WTC11 (cell line): ENCODE measurements at regions not wholly inside any gene's neighbourhood (a gene's known extent, or its start where the extent isn't known, plus 50 kb on each side); places are given as distances from the start of the nearest gene placed in this dataset.

ENCODE experiments used
- ATAC-seq: fragments of 200-7000 bp; cut with Tn5 transposase; 2 replicates; pipeline ENCODE4 v1.10.0; 2021; ENCODE audit warnings: mild to moderate bottlenecking, moderate library complexity
- CTCF ChIA-PET: fragments of 300-600 bp; sonication (Branson Sonifier 250); formaldehyde crosslinking; loops from one replicate; lab custom pipeline; 2021; ENCODE audit warnings: antibody characterized with exemption; lab: Charles Lee
- POLR2A ChIA-PET: fragments of 350-600 bp; sonication (Branson Sonifier 250); formaldehyde crosslinking; loops from one replicate; lab custom pipeline; 2021; ENCODE audit warnings: antibody characterized with exemption; lab: Charles Lee
- DNase-seq: peaks from one replicate; pipeline ENCODE4 v3.0.0; 2021; ENCODE audit warnings: low spot score
- H3K27ac Mint-ChIP-seq: 2 replicates; pipeline ENCODE4 v1.8.0; 2021; ENCODE audit warnings: mixed read lengths
- H3K27me3 Mint-ChIP-seq: 2 replicates; pipeline ENCODE4 v1.8.0; 2021; ENCODE audit warnings: low read depth, mild to moderate bottlenecking, moderate library complexity, mixed read lengths
- H3K36me3 Mint-ChIP-seq: 2 replicates; pipeline ENCODE4 v1.8.0; 2021; ENCODE audit warnings: mixed read lengths
- H3K4me1 Mint-ChIP-seq: 2 replicates; pipeline ENCODE4 v1.8.0; 2022; ENCODE audit warnings: mixed read lengths
- H3K4me3 Mint-ChIP-seq: 2 replicates; pipeline ENCODE4 v1.8.0; 2021; ENCODE audit warnings: mild to moderate bottlenecking, moderate library complexity, mixed read lengths
- H3K9me3 Mint-ChIP-seq: 2 replicates; pipeline ENCODE4 v1.8.0; 2021; ENCODE audit warnings: mixed read lengths
- ATF2 ChIP-seq: sonication (generic); formaldehyde crosslinking; IDR thresholded peaks from 2 replicates; pipeline ENCODE4 v1.8.1; 2022; ENCODE audit warnings: low read depth, missing genetic modification reagents, borderline replicate concordance
- ATF3 ChIP-seq: sonication (generic); formaldehyde crosslinking; conservative IDR thresholded peaks from 2 replicates; pipeline ENCODE4 v1.8.1; 2022; ENCODE audit warnings: mild to moderate bottlenecking, missing genetic modification reagents
- CREB1 ChIP-seq: sonication (generic); formaldehyde crosslinking; IDR thresholded peaks from 2 replicates; pipeline ENCODE4 v1.8.0; 2023; ENCODE audit warnings: mild to moderate bottlenecking, missing genetic modification reagents
- EMX1 ChIP-seq: fragments of 250-450 bp; sonication (Bioruptor Pico); IDR thresholded peaks from 2 replicates; pipeline ENCODE4 v1.8.0; 2021; ENCODE audit warnings: mild to moderate bottlenecking
- IRF1 ChIP-seq: sonication (generic); formaldehyde crosslinking; IDR thresholded peaks from 2 replicates; pipeline ENCODE4 v1.8.0; 2023; ENCODE audit warnings: missing genetic modification reagents
- JUN ChIP-seq: sonication (generic); formaldehyde crosslinking; IDR thresholded peaks from 2 replicates; pipeline ENCODE4 v1.8.0; 2023; ENCODE audit warnings: mild to moderate bottlenecking, missing genetic modification reagents
- KAT7 ChIP-seq: sonication (generic); formaldehyde crosslinking; IDR thresholded peaks from 2 replicates; pipeline ENCODE4 v1.8.1; 2023; ENCODE audit warnings: missing genetic modification reagents, mild to moderate bottlenecking, borderline replicate concordance
- MAX ChIP-seq: sonication (generic); formaldehyde crosslinking; IDR thresholded peaks from 2 replicates; pipeline ENCODE4 v1.8.0; 2022; ENCODE audit warnings: mild to moderate bottlenecking, missing genetic modification reagents
- NFYB ChIP-seq: sonication (generic); formaldehyde crosslinking; conservative IDR thresholded peaks from 2 replicates; pipeline ENCODE4 v1.8.0; 2022; ENCODE audit warnings: low read depth, missing genetic modification reagents
- PRDM15 ChIP-seq: sonication (generic); formaldehyde crosslinking; IDR thresholded peaks from 2 replicates; pipeline ENCODE4 v1.8.0; 2022; ENCODE audit warnings: missing genetic modification reagents
- SP1 ChIP-seq: sonication (generic); formaldehyde crosslinking; conservative IDR thresholded peaks from 2 replicates; pipeline ENCODE4 v1.8.1; 2022; ENCODE audit warnings: missing genetic modification reagents
- TCF7 ChIP-seq: sonication (generic); formaldehyde crosslinking; IDR thresholded peaks from 2 replicates; pipeline ENCODE4 v1.8.0; 2022; ENCODE audit warnings: mild to moderate bottlenecking, low read depth, missing genetic modification reagents, moderate library complexity
- TP53 ChIP-seq: sonication (generic); formaldehyde crosslinking; IDR thresholded peaks from 2 replicates; pipeline ENCODE4 v1.8.1; 2023; ENCODE audit warnings: mild to moderate bottlenecking, missing genetic modification reagents
- USF2 ChIP-seq: sonication (generic); formaldehyde crosslinking; IDR thresholded peaks from 2 replicates; pipeline ENCODE4 v1.8.1; 2023; ENCODE audit warnings: mild to moderate bottlenecking, missing genetic modification reagents, moderate library complexity
- ZBTB21 ChIP-seq: sonication (generic); formaldehyde crosslinking; IDR thresholded peaks from 2 replicates; pipeline ENCODE4 v1.8.1; 2023; ENCODE audit warnings: mild to moderate bottlenecking, missing genetic modification reagents, borderline replicate concordance
- ZMAT4 ChIP-seq: fragments of 250-450 bp; sonication (Bioruptor Pico); IDR thresholded peaks from 2 replicates; pipeline ENCODE4 v1.9.0; 2021; ENCODE audit warnings: mild to moderate bottlenecking
- ZNF121 ChIP-seq: sonication (generic); formaldehyde crosslinking; IDR thresholded peaks from 2 replicates; pipeline ENCODE4 v1.8.0; 2023; ENCODE audit warnings: missing genetic modification reagents
- ZNF232 ChIP-seq: sonication (generic); formaldehyde crosslinking; IDR thresholded peaks from 2 replicates; pipeline ENCODE4 v1.8.0; 2022; ENCODE audit warnings: mild to moderate bottlenecking, missing genetic modification reagents

- ChIA-PET CTCF (no interaction called here), POLR2A (no interaction called here)
- Mint-ChIP-seq H3K9me3 (0 out of 2 replicates have a peak, but pooled peaks cover 3% of the 10 kb centered on the region), H3K36me3 (no peaks in the 10 kb centered on the region), H3K4me1 (no peaks in the 10 kb centered on the region)
- no peak for DNase-seq
- no peak for TF ChIP-seq CREB1 (CRISPR knock-in tag)
- no peak for TF ChIP-seq TCF7 (CRISPR knock-in tag)
- TF ChIP-seq ZMAT4 (CRISPR knock-in tag) = no peak
- TF ChIP-seq MAX (CRISPR knock-in tag) = no peak
- TF ChIP-seq USF2 (CRISPR knock-in tag) = no peak
- no peak for TF ChIP-seq SP1 (CRISPR knock-in tag)
- TF ChIP-seq ZBTB21 (CRISPR knock-in tag) = no peak
- TF ChIP-seq NFYB (CRISPR knock-in tag) = no peak
- TF ChIP-seq ATF3 = no peak
- no peak for TF ChIP-seq KAT7
- no peak for TF ChIP-seq ATF2 (CRISPR knock-in tag)
- TF ChIP-seq PRDM15 (CRISPR knock-in tag) = no peak
- TF ChIP-seq IRF1 (CRISPR knock-in tag) = no peak
- no peak for TF ChIP-seq ZNF232
- TF ChIP-seq ZNF121 = no peak
- TF ChIP-seq, all 79 proteins: peak for 0
- H3K4me3 Mint-ChIP-seq = no peak overlapping the region
- H3K27ac Mint-ChIP-seq = no peak overlapping the region
- no peaks in the 10 kb centered on the region for H3K27me3 Mint-ChIP-seq
- no peak; the same call in 1 of the 2 replicates for ATAC-seq
Observed at GRCh38 chr3:159028706-159029105, 226.9 kb downstream of the MFSD1 start.

GRCh38 chr3:159029306-159030026 is 227.6 kb downstream of the MFSD1 start:
- Mint-ChIP-seq H3K36me3 (no peaks in the 10 kb centered on the region), H3K9me3 (peaks cover 8% of the 10 kb centered on the region), H3K4me1 (no peaks in the 10 kb centered on the region), H3K27ac (no peak overlapping the region), H3K4me3 (no peak overlapping the region), H3K27me3 (no peaks in the 10 kb centered on the region)
- no peak for DNase-seq
- ATAC-seq = no peak
- ChIA-PET POLR2A (no interaction called here), CTCF (no interaction called here)
- TF ChIP-seq JUN (CRISPR knock-in tag) (no peak), TP53 (CRISPR knock-in tag) (no peak), ZNF121 (no peak), EMX1 (CRISPR knock-in tag) (no peak)
